GM23338 (cell line): ENCODE measurements at regions not wholly inside any gene's neighbourhood (a gene's known extent, or its start where the extent isn't known, plus 50 kb on each side); places are given as distances from the start of the nearest gene placed in this dataset.

ENCODE experiments used
- ATAC-seq: fragments of 200-7000 bp; cut with Tn5 transposase; 3 replicates; pipeline ENCODE4 v1.9.1; 2020
- DNase-seq: peaks from one replicate; pipeline ENCODE4 v3.0.0-alpha.2; 2015; ENCODE audit warnings: low spot score
- H2AFZ ChIP-seq: fragments of 200-600 bp; sonication (generic); 2 replicates; pipeline ENCODE4 v1.8.0; 2016; ENCODE audit warnings: antibody characterized with exemption, mild to moderate bottlenecking, moderate library complexity
- H3F3A ChIP-seq: fragments of 200-600 bp; sonication (generic); replicated peaks from 2 replicates; pipeline ENCODE4 v1.8.0; 2017; ENCODE audit warnings: antibody characterized with exemption, mixed run types, low read depth
- H3K27ac ChIP-seq: fragments of 200-600 bp; sonication (generic); 2 replicates; pipeline ENCODE4 v1.6.1; 2016; ENCODE audit warnings: low read depth
- H3K27me3 ChIP-seq: fragments of 200-600 bp; sonication (generic); 2 replicates; pipeline ENCODE4 v1.8.0; 2016; ENCODE audit warnings: mild to moderate bottlenecking, mixed run types, moderate library complexity; ENCODE audit not compliant: insufficient read depth
- H3K36me3 ChIP-seq: fragments of 200-600 bp; sonication (generic); 2 replicates; pipeline ENCODE4 v1.8.0; 2016; ENCODE audit warnings: mild to moderate bottlenecking; ENCODE audit not compliant: insufficient read depth
- H3K4me1 ChIP-seq: fragments of 200-600 bp; sonication (generic); 2 replicates; pipeline ENCODE4 v1.8.0; 2016; ENCODE audit warnings: mild to moderate bottlenecking, moderate library complexity; ENCODE audit not compliant: insufficient read depth
- H3K4me2 ChIP-seq: fragments of 200-600 bp; sonication (generic); 2 replicates; pipeline ENCODE4 v1.7.1; 2017; ENCODE audit warnings: mixed run types
- H3K4me3 ChIP-seq: fragments of 200-600 bp; sonication (generic); 2 replicates; pipeline ENCODE4 v1.6.1; 2016; ENCODE audit warnings: mixed run types
- H3K79me2 ChIP-seq: fragments of 200-600 bp; sonication (generic); replicated peaks from 2 replicates; pipeline ENCODE4 v1.8.0; 2017; ENCODE audit warnings: mild to moderate bottlenecking; ENCODE audit not compliant: insufficient read depth
- H3K9me2 ChIP-seq: fragments of 200-600 bp; sonication (generic); 2 replicates; pipeline ENCODE4 v1.8.0; 2017; ENCODE audit not compliant: insufficient read depth
- H4K20me1 ChIP-seq: fragments of 200-600 bp; sonication (generic); replicated peaks from 2 replicates; pipeline ENCODE4 v1.8.0; 2017; ENCODE audit warnings: mild to moderate bottlenecking; ENCODE audit not compliant: insufficient read depth
- H3K27ac Mint-ChIP-seq: 2 replicates; pipeline ENCODE4 v1.8.0; 2020; ENCODE audit warnings: inconsistent platforms, mild to moderate bottlenecking, moderate library complexity, mixed read lengths
- H3K27me3 Mint-ChIP-seq: 3 replicates; pipeline ENCODE4 v1.8.0; 2022; ENCODE audit warnings: low read depth, mild to moderate bottlenecking, moderate library complexity, mixed read lengths, inconsistent platforms; ENCODE audit not compliant: insufficient read depth, poor library complexity
- H3K36me3 Mint-ChIP-seq: 3 replicates; pipeline ENCODE4 v1.8.0; 2021; ENCODE audit warnings: low read depth, mild to moderate bottlenecking, inconsistent platforms, moderate library complexity, mixed read lengths
- H3K4me1 Mint-ChIP-seq: 3 replicates; pipeline ENCODE4 v1.8.0; 2020; ENCODE audit warnings: mild to moderate bottlenecking, inconsistent platforms, mixed read lengths
- H3K4me3 Mint-ChIP-seq: 3 replicates; pipeline ENCODE4 v1.8.0; 2021; ENCODE audit warnings: moderate library complexity, mild to moderate bottlenecking, inconsistent platforms, mixed read lengths
- H3K9me3 Mint-ChIP-seq: 3 replicates; pipeline ENCODE4 v1.8.0; 2020; ENCODE audit warnings: moderate library complexity, mild to moderate bottlenecking, inconsistent platforms, mixed read lengths
- CREB1 ChIP-seq: fragments of 250-450 bp; sonication (Bioruptor Pico); IDR thresholded peaks from 2 replicates; pipeline ENCODE4 v1.5.0; 2020; ENCODE audit warnings: low read depth, mild to moderate bottlenecking, moderate library complexity
- CTCF ChIP-seq, 2 experiments: fragments of 200-600 bp in 1 of 2; sonication (generic) in 1 of 2; conservative IDR thresholded peaks; 2 replicates each; pipeline versions ENCODE4 v1.5.1 to v1.6.1; 2016 to 2017; ENCODE audit warnings: antibody characterized with exemption in 2 of 2, low read depth in 2 of 2, mild to moderate bottlenecking in 2 of 2, moderate library complexity in 1 of 2
- EZH2phosphoT487 ChIP-seq: fragments of 200-600 bp; sonication (generic); IDR thresholded peaks from one replicate; pipeline ENCODE4 v1.8.1; 2018; ENCODE audit warnings: antibody characterized with exemption; ENCODE audit not compliant: unreplicated experiment
- JUNB ChIP-seq: IDR thresholded peaks from one replicate; pipeline ENCODE4 v1.6.1; 2016; ENCODE audit warnings: antibody characterized with exemption; ENCODE audit not compliant: unreplicated experiment
- POLR2AphosphoS5 ChIP-seq: IDR thresholded peaks from 2 replicates; pipeline ENCODE4 v1.6.1; 2016; ENCODE audit warnings: antibody characterized with exemption, low read depth
- STAT1 ChIP-seq: IDR thresholded peaks from one replicate; pipeline ENCODE4 v1.6.1; 2016; ENCODE audit warnings: antibody characterized with exemption; ENCODE audit not compliant: unreplicated experiment
- ZNF114 ChIP-seq: fragments of 250-450 bp; sonication (Bioruptor Pico); IDR thresholded peaks from 2 replicates; pipeline ENCODE4 v1.5.0; 2020; ENCODE audit warnings: mild to moderate bottlenecking, moderate library complexity
- ZNF331 ChIP-seq: fragments of 250-450 bp; sonication (Bioruptor Pico); IDR thresholded peaks from 2 replicates; pipeline ENCODE4 v1.5.0; 2020; ENCODE audit warnings: low read depth, mild to moderate bottlenecking, moderate library complexity
- TF ChIP-seq, protein P1 (sequence below): IDR thresholded peaks from 2 replicates; pipeline ENCODE4 v1.6.1; 2016; ENCODE audit warnings: antibody characterized with exemption
- TF ChIP-seq, protein P2 (sequence below): IDR thresholded peaks from one replicate; pipeline ENCODE4 v1.6.1; 2018; ENCODE audit warnings: antibody characterized with exemption; ENCODE audit not compliant: unreplicated experiment

DNA sequence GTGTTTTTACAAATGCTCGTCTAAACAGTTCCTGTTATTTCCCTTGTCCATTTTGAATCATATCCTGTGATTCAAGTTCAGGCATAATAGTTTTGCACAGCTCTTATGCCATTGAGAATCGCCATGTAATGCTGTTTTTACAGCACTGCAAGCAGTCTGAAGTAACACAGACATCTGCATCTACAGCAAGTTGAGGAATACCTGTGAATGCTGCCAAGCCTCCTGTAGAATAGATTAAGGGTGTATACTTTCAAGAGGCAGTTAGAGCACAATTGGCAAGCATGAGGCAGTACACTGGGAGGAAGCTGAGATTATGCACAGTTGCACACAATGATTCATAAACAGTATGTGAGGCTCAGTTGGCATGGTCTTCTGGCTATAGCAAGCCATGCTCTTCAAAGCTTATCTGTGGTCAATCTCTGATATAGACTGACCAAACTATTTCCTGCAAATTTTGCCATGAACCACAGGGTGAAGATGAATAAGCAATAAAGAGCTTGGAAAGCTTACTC lies 121.9 kb upstream of the AKR1E2 start:
- Histone ChIP-seq H3F3A (no peaks in the 10 kb centered on the region), H3K36me3 (no peaks in the 10 kb centered on the region), H4K20me1 (no peaks in the 10 kb centered on the region), H3K9me2 (no peaks in the 10 kb centered on the region; the same call in 1 of the 2 replicates), H3K4me2 (no peak overlapping the region), H3K79me2 (no peaks in the 10 kb centered on the region), H2AFZ (no peak overlapping the region), H3K4me3 (no peak overlapping the region), H3K4me1 (no peaks in the 10 kb centered on the region), H3K27me3 (no peaks in the 10 kb centered on the region), H3K27ac (no peak overlapping the region)
- DNase-seq (no peak), ATAC-seq (no peak)
- Mint-ChIP-seq H3K36me3 (no peaks in the 10 kb centered on the region), H3K27me3 (no peaks in the 10 kb centered on the region), H3K9me3 (no peaks in the 10 kb centered on the region), H3K27ac (no peak overlapping the region), H3K4me3 (no peak overlapping the region), H3K4me1 (peaks cover 4% of the 10 kb centered on the region)
- TF ChIP-seq CTCF (conservative IDR thresholded peaks at IDR 0.05; ENCODE audit: low read depth in 2 of 2) (no peak), JUNB (no peak), POLR2AphosphoS5 (no peak), ZNF331 (CRISPR knock-in tag) (no peak), CREB1 (no peak), STAT1 (no peak), ZNF114 (CRISPR knock-in tag) (no peak)
- TF ChIP-seq, protein P1, sequence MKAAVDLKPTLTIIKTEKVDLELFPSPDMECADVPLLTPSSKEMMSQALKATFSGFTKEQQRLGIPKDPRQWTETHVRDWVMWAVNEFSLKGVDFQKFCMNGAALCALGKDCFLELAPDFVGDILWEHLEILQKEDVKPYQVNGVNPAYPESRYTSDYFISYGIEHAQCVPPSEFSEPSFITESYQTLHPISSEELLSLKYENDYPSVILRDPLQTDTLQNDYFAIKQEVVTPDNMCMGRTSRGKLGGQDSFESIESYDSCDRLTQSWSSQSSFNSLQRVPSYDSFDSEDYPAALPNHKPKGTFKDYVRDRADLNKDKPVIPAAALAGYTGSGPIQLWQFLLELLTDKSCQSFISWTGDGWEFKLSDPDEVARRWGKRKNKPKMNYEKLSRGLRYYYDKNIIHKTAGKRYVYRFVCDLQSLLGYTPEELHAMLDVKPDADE: no peak
- TF ChIP-seq, protein P2, sequence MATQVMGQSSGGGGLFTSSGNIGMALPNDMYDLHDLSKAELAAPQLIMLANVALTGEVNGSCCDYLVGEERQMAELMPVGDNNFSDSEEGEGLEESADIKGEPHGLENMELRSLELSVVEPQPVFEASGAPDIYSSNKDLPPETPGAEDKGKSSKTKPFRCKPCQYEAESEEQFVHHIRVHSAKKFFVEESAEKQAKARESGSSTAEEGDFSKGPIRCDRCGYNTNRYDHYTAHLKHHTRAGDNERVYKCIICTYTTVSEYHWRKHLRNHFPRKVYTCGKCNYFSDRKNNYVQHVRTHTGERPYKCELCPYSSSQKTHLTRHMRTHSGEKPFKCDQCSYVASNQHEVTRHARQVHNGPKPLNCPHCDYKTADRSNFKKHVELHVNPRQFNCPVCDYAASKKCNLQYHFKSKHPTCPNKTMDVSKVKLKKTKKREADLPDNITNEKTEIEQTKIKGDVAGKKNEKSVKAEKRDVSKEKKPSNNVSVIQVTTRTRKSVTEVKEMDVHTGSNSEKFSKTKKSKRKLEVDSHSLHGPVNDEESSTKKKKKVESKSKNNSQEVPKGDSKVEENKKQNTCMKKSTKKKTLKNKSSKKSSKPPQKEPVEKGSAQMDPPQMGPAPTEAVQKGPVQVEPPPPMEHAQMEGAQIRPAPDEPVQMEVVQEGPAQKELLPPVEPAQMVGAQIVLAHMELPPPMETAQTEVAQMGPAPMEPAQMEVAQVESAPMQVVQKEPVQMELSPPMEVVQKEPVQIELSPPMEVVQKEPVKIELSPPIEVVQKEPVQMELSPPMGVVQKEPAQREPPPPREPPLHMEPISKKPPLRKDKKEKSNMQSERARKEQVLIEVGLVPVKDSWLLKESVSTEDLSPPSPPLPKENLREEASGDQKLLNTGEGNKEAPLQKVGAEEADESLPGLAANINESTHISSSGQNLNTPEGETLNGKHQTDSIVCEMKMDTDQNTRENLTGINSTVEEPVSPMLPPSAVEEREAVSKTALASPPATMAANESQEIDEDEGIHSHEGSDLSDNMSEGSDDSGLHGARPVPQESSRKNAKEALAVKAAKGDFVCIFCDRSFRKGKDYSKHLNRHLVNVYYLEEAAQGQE: no peak

DNA sequence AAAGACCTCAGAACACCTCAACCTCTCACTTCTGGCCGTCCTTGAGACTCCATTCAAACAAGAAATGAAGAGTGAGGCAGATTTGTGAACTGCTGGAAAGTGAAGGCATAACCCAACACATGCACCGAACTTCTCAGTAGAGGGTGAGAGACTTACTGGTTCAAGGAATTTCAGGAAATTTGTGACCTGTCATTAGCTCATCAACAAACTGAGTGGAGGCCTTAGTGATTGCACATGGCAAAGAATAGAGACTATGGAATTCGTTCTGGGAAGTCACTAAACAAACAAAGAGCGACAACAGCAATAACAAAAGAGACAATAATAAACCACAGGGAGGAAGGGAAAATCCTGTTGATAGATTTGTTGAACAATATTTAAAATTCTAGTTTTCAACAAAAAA lies 125.0 kb upstream of the AKR1E2 start:
- ATAC-seq: no peak
- Mint-ChIP-seq H3K4me1 (peaks cover 4% of the 10 kb centered on the region), H3K9me3 (no peaks in the 10 kb centered on the region), H3K27ac (no peak overlapping the region), H3K4me3 (no peak overlapping the region), H3K27me3 (no peaks in the 10 kb centered on the region), H3K36me3 (no peaks in the 10 kb centered on the region)
- Histone ChIP-seq H3K4me2 (no peak overlapping the region), H3K9me2 (no peaks in the 10 kb centered on the region), H3K36me3 (no peaks in the 10 kb centered on the region), H2AFZ (no peak overlapping the region), H3F3A (no peaks in the 10 kb centered on the region), H3K4me1 (no peaks in the 10 kb centered on the region), H3K27ac (no peak overlapping the region), H3K79me2 (no peaks in the 10 kb centered on the region), H3K4me3 (no peak overlapping the region), H4K20me1 (no peaks in the 10 kb centered on the region), H3K27me3 (no peaks in the 10 kb centered on the region)
- DNase-seq: no peak
- no peak for TF ChIP-seq EZH2phosphoT487
- TF ChIP-seq, protein P2: no peak
